Colonic mucosa (tissue), 4 donors: ENCODE measurements at regions not wholly inside any gene's neighbourhood (a gene's known extent, or its start where the extent isn't known, plus 50 kb on each side); places are given as distances from the start of the nearest gene placed in this dataset.

Experiments
- DNase-seq: peaks from one replicate; pipeline ENCODE4 v3.0.0-alpha.2; 2020
- H3K27ac ChIP-seq: fragments of 200-600 bp; one replicate; pipeline ENCODE4 v1.8.0; 2021
- H3K27me3 ChIP-seq: fragments of 200-600 bp; one replicate; pipeline ENCODE4 v1.8.0; 2021
- H3K36me3 ChIP-seq: fragments of 200-600 bp; one replicate; pipeline ENCODE4 v1.8.0; 2021
- H3K4me1 ChIP-seq: fragments of 200-600 bp; one replicate; pipeline ENCODE4 v1.8.0; 2021; ENCODE audit warnings: mild to moderate bottlenecking
- H3K4me3 ChIP-seq: fragments of 200-600 bp; one replicate; pipeline ENCODE4 v1.8.0; 2021
- H3K9ac ChIP-seq, 2 donors: one replicate each; pipeline ENCODE4 v1.7.0; 2013; ENCODE audit warnings: control low read depth in 2 of 2, low read depth in 2 of 2, low read length in 2 of 2
- H3K9me3 ChIP-seq: fragments of 200-600 bp; one replicate; pipeline ENCODE4 v1.8.0; 2021
- CTCF ChIP-seq: fragments of 200-600 bp; IDR thresholded peaks from one replicate; pipeline ENCODE4 v1.8.0; 2022; ENCODE audit warnings: antibody characterized with exemption, mild to moderate bottlenecking
- intact Hi-C: fragments of 100-400 bp; cut with DNase I; formaldehyde crosslinking; loops from one replicate; pipeline ENCODE4 v1.14.1; 2022
- donor health status: healthy.
- donor health status: DM: no; HTN: no; CAD: no.
- donor health status: DM: no; HTN: no; CAD: no.

GRCh38 chrX:125405339-125405738 is 85.7 kb downstream of the TEX13C start:
- no peak for TF ChIP-seq CTCF
- intact Hi-C loops = no loop called here
- Histone ChIP-seq H3K27ac (no peak overlapping the region), H3K9me3 (no peaks in the 10 kb centered on the region), H3K27me3 (no peaks in the 10 kb centered on the region), H3K4me1 (no peaks in the 10 kb centered on the region), H3K9ac (no peak overlapping the region), H3K36me3 (no peaks in the 10 kb centered on the region), H3K4me3 (no peak overlapping the region)
- no peak for DNase-seq

- H3K4me3 ChIP-seq = no peak overlapping the region
- intact Hi-C loops = no loop called here
- no peaks in the 10 kb centered on the region for H3K27me3 ChIP-seq
- no peak overlapping the region for H3K27ac ChIP-seq
- H3K36me3 ChIP-seq = no peaks in the 10 kb centered on the region
- H3K9ac ChIP-seq = no peak overlapping the region
- no peak for TF ChIP-seq CTCF
- no peak for DNase-seq
- H3K4me1 ChIP-seq = no peaks in the 10 kb centered on the region
- no peaks in the 10 kb centered on the region for H3K9me3 ChIP-seq
Observed at GRCh38 chrX:125407314-125407713, 87.6 kb downstream of the TEX13C start.

GRCh38 chrX:125420809-125421208 is 101.1 kb downstream of the TEX13C start:
- Histone ChIP-seq H3K9ac (no peak overlapping the region), H3K9me3 (no peaks in the 10 kb centered on the region), H3K4me1 (no peaks in the 10 kb centered on the region), H3K36me3 (no peaks in the 10 kb centered on the region), H3K27ac (no peak overlapping the region), H3K27me3 (no peaks in the 10 kb centered on the region), H3K4me3 (no peak overlapping the region)
- no peak for DNase-seq
- no peak for TF ChIP-seq CTCF
- intact Hi-C loops = no loop called here

- H3K4me1 ChIP-seq = no peaks in the 10 kb centered on the region
- H3K9me3 ChIP-seq = no peaks in the 10 kb centered on the region
- no peaks in the 10 kb centered on the region for H3K27me3 ChIP-seq
- H3K4me3 ChIP-seq = no peak overlapping the region
- no peak for TF ChIP-seq CTCF
- no peak for DNase-seq
- intact Hi-C loops = no loop called here
- H3K36me3 ChIP-seq = no peaks in the 10 kb centered on the region
- no peak overlapping the region for H3K9ac ChIP-seq
- H3K27ac ChIP-seq = no peak overlapping the region
Observed at GRCh38 chrX:125422986-125423385, 103.3 kb downstream of the TEX13C start.

- Histone ChIP-seq H3K4me3 (no peak overlapping the region), H3K9me3 (no peaks in the 10 kb centered on the region), H3K36me3 (no peaks in the 10 kb centered on the region), H3K27ac (no peak overlapping the region), H3K4me1 (no peaks in the 10 kb centered on the region), H3K27me3 (no peaks in the 10 kb centered on the region), H3K9ac (no peak overlapping the region)
- DNase-seq = no peak
- intact Hi-C loops = no loop called here
- no peak for TF ChIP-seq CTCF
Observed at GRCh38 chrX:125424536-125424935, 104.9 kb downstream of the TEX13C start.

- Histone ChIP-seq H3K9ac (no peak overlapping the region), H3K4me3 (no peak overlapping the region), H3K9me3 (no peaks in the 10 kb centered on the region), H3K27me3 (no peaks in the 10 kb centered on the region), H3K4me1 (no peaks in the 10 kb centered on the region), H3K36me3 (no peaks in the 10 kb centered on the region), H3K27ac (no peak overlapping the region)
- intact Hi-C loops = no loop called here
- no peak for DNase-seq
- no peak for TF ChIP-seq CTCF
Observed at GRCh38 chrX:125436855-125437254, 117.2 kb downstream of the TEX13C start.
